Effector memory CD4-positive, alpha-beta T cell (primary cell): ENCODE measurements at regions not wholly inside any gene's neighbourhood (a gene's known extent, or its start where the extent isn't known, plus 50 kb on each side); places are given as distances from the start of the nearest gene placed in this dataset.

Experiments
- DNase-seq, 3 donors: peaks; one replicate each; pipeline ENCODE4 v3.0.0-alpha.2; 2020
- H3K27ac ChIP-seq: 2 replicates; pipeline ENCODE4 v1.7.0; 2013; ENCODE audit warnings: mild to moderate bottlenecking, low read length, moderate library complexity; ENCODE audit not compliant: insufficient read depth, poor library complexity, severe bottlenecking
- H3K27me3 ChIP-seq: replicated peaks from 2 replicates; pipeline ENCODE4 v1.7.0; 2013; ENCODE audit warnings: mild to moderate bottlenecking, low read length; ENCODE audit not compliant: insufficient read depth, control insufficient read depth, poor library complexity, severe bottlenecking
- H3K36me3 ChIP-seq: 2 replicates; pipeline ENCODE4 v1.7.0; 2013; ENCODE audit warnings: mild to moderate bottlenecking, low read length, moderate library complexity; ENCODE audit not compliant: control insufficient read depth, insufficient read depth
- H3K4me1 ChIP-seq: 2 replicates; pipeline ENCODE4 v1.7.0; 2013; ENCODE audit warnings: low read length, mild to moderate bottlenecking; ENCODE audit not compliant: control insufficient read depth, insufficient read depth, poor library complexity, severe bottlenecking
- H3K4me3 ChIP-seq: 2 replicates; pipeline ENCODE4 v1.7.0; 2013; ENCODE audit warnings: low read length, low read depth, mild to moderate bottlenecking; ENCODE audit not compliant: insufficient read depth, poor library complexity, severe bottlenecking
- H3K9me3 ChIP-seq: 2 replicates; pipeline ENCODE4 v1.7.0; 2013; ENCODE audit warnings: mild to moderate bottlenecking, low read length, moderate library complexity; ENCODE audit not compliant: control insufficient read depth

GRCh38 chr15:95284933-95285421, 1045.5 kb upstream of the NR2F2 start:
- Histone ChIP-seq H3K4me1 (no peaks in the 10 kb centered on the region), H3K36me3 (no peaks in the 10 kb centered on the region), H3K9me3 (no peaks in the 10 kb centered on the region), H3K4me3 (no peak overlapping the region), H3K27me3 (no peaks in the 10 kb centered on the region), H3K27ac (no peak overlapping the region)
- DNase-seq, result no peak

DNA sequence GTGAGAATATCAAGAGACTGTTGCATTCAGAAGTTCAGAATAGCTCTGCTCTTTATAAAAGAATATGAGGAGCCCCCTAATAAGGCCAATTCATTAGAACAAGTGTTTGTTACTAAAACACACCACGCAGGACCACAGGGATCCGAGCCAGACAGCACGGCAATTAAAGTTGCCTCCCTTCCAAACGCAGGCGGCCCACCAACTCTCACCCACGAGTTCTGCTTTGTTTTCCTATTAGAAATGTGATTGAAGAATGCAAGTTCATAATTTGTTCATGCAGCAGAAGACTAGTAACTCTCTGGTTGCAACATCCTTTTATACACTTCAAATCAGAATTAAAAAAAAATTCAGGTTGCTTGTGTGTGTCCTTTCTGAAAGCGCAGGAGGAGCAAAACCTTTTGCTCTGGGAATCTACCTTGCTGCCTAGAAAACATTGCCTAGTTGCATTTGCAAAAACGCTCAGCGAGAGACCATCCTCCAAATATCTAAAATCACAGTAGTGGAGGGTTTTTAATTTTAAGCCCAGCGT, 1044.1 kb upstream of the NR2F2 start:
- H3K27ac ChIP-seq, result no peak overlapping the region
- no peaks in the 10 kb centered on the region for H3K4me1 ChIP-seq
- no peak for DNase-seq
- H3K36me3 ChIP-seq, result no peaks in the 10 kb centered on the region
- H3K9me3 ChIP-seq, result no peaks in the 10 kb centered on the region
- no peaks in the 10 kb centered on the region for H3K27me3 ChIP-seq
- no peak overlapping the region for H3K4me3 ChIP-seq

- H3K36me3 ChIP-seq, result no peaks in the 10 kb centered on the region
- H3K9me3 ChIP-seq, result no peaks in the 10 kb centered on the region
- H3K27me3 ChIP-seq, result no peaks in the 10 kb centered on the region
- H3K4me3 ChIP-seq, result no peak overlapping the region
- H3K27ac ChIP-seq, result no peak overlapping the region
- H3K4me1 ChIP-seq, result no peaks in the 10 kb centered on the region
- DNase-seq, result no peak
Measured at GRCh38 chr15:95287720-95288103, 1042.8 kb upstream of the NR2F2 start.

DNA sequence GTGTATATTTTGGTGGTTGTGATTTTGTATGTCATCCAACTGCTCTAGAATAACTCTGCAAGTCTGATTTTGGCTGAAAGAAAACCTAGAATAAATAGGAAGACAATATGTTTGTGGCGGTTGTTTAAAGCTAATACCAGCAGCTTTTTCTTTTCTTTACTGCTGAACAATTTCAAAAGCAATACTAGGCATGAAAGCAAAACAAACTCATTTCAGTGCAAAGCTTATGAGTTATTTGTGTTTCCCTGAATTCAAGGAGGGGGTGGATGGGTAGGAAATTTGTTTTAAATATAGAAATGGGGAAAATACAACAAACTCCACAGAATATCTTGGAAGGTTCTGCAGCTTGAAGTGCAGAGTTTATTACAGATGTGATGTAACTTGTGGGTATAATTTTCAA, 1041.9 kb upstream of the NR2F2 start:
- H3K27me3 ChIP-seq, result no peaks in the 10 kb centered on the region
- no peak overlapping the region for H3K4me3 ChIP-seq
- H3K27ac ChIP-seq, result no peak overlapping the region
- H3K9me3 ChIP-seq, result no peaks in the 10 kb centered on the region
- no peaks in the 10 kb centered on the region for H3K4me1 ChIP-seq
- no peaks in the 10 kb centered on the region for H3K36me3 ChIP-seq
- no peak for DNase-seq

GRCh38 chr15:95290176-95290974, 1040.1 kb upstream of the NR2F2 start:
- DNase-seq, result no peak
- Histone ChIP-seq H3K4me1 (no peaks in the 10 kb centered on the region), H3K9me3 (no peaks in the 10 kb centered on the region), H3K27ac (no peak overlapping the region), H3K4me3 (no peak overlapping the region), H3K36me3 (no peaks in the 10 kb centered on the region), H3K27me3 (no peaks in the 10 kb centered on the region)

DNA sequence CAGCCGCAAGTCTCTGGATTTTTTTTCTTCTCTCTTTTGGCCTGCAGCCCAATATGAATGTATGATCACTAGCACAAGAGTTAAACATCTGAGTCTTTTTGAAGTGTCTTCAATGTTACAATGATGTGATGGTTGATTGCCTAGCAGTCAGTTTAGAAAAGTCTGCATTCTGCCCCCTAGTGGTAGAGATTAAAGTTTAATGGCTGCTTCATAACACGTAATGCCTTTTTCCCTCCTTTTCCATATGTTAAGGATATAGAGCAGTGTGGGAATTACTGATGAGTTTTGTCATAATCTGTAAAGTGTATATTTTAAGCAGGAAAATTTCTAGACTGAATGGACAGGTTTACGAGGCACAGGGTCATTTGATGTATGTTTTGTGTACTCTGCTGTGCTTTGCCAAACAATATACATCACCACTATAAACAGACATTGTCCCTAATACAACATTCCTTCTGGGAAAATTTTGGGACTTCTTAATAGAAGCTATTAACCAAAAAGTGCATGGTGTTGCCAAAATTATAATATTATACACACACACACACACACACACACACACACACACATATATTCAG, 1038.5 kb upstream of the NR2F2 start:
- DNase-seq, result no peak
- Histone ChIP-seq H3K27me3 (no peaks in the 10 kb centered on the region), H3K4me3 (no peak overlapping the region), H3K4me1 (no peaks in the 10 kb centered on the region), H3K36me3 (no peaks in the 10 kb centered on the region), H3K9me3 (no peaks in the 10 kb centered on the region), H3K27ac (no peak overlapping the region)

- no peak overlapping the region for H3K27ac ChIP-seq
- H3K4me3 ChIP-seq, result no peak overlapping the region
- no peaks in the 10 kb centered on the region for H3K27me3 ChIP-seq
- H3K9me3 ChIP-seq, result no peaks in the 10 kb centered on the region
- H3K4me1 ChIP-seq, result no peaks in the 10 kb centered on the region
- no peaks in the 10 kb centered on the region for H3K36me3 ChIP-seq
- DNase-seq, result no peak
Measured at GRCh38 chr15:95292785-95293450, 1037.6 kb upstream of the NR2F2 start.

GRCh38 chr15:95293456-95294031, 1037.0 kb upstream of the NR2F2 start:
- Histone ChIP-seq H3K36me3 (no peaks in the 10 kb centered on the region), H3K27ac (no peak overlapping the region), H3K4me1 (no peaks in the 10 kb centered on the region), H3K4me3 (no peak overlapping the region), H3K9me3 (no peaks in the 10 kb centered on the region), H3K27me3 (no peaks in the 10 kb centered on the region)
- no peak for DNase-seq

GRCh38 chr15:95295363-95295762, 1035.1 kb upstream of the NR2F2 start:
- Histone ChIP-seq H3K27me3 (no peaks in the 10 kb centered on the region), H3K27ac (no peak overlapping the region), H3K4me3 (no peak overlapping the region), H3K9me3 (no peaks in the 10 kb centered on the region), H3K4me1 (no peaks in the 10 kb centered on the region), H3K36me3 (no peaks in the 10 kb centered on the region)
- DNase-seq, result no peak
